CD4-positive, alpha-beta T cell (primary cell): ENCODE measurements at regions not wholly inside any gene's neighbourhood (a gene's known extent, or its start where the extent isn't known, plus 50 kb on each side); places are given as distances from the start of the nearest gene placed in this dataset.

Experiments used
- ATAC-seq: fragments of 200-7000 bp; cut with Tn5 transposase; one replicate; pipeline ENCODE4 v1.10.0; 2022; ENCODE audit warnings: mild to moderate bottlenecking; ENCODE audit not compliant: poor library complexity
- CTCF ChIA-PET: fragments of 350-600 bp; sonication (Branson Sonifier 250); formaldehyde crosslinking; loops from one replicate; lab custom pipeline; 2021; ENCODE audit warnings: antibody characterized with exemption, inconsistent platforms; lab: Charles Lee
- POLR2A ChIA-PET: fragments of 350-600 bp; sonication (Branson Sonifier 250); formaldehyde crosslinking; loops from one replicate; lab custom pipeline; 2021; ENCODE audit warnings: antibody characterized with exemption, inconsistent platforms; lab: Charles Lee
- DNase-seq, 14 experiments: peaks; one replicate each; pipeline ENCODE4 v3.0.0-alpha.2; 2013 to 2020; ENCODE audit warnings: mixed read lengths in 2 of 14
- H3K27ac ChIP-seq, 2 donors: one replicate each; pipeline versions ENCODE4 v1.5.1 to v1.7.0; 2013; ENCODE audit warnings: low read length in 2 of 2, low read depth in 1 of 2, mild to moderate bottlenecking in 1 of 2
- H3K27me3 ChIP-seq, 2 experiments: 1 replicate in 1 of 2; 2 replicates in 1 of 2; pipeline versions ENCODE4 v1.6.1 to v1.7.0; 2013; ENCODE audit warnings: low read length in 2 of 2, control low read depth in 1 of 2, mild to moderate bottlenecking in 1 of 2, moderate library complexity in 1 of 2; ENCODE audit not compliant: insufficient read depth in 2 of 2, control insufficient read depth in 1 of 2
- H3K36me3 ChIP-seq: one replicate; pipeline ENCODE4 v1.6.1; 2013; ENCODE audit warnings: low read length, control low read depth; ENCODE audit not compliant: insufficient read depth
- H3K4me1 ChIP-seq: one replicate; pipeline ENCODE4 v1.6.1; 2013; ENCODE audit warnings: low read length, control low read depth; ENCODE audit not compliant: insufficient read depth
- H3K4me3 ChIP-seq: one replicate; pipeline ENCODE4 v1.5.1; 2013; ENCODE audit warnings: mild to moderate bottlenecking, low read length, moderate library complexity
- H3K9me3 ChIP-seq, 2 experiments: 1 replicate in 1 of 2; 2 replicates in 1 of 2; pipeline versions ENCODE4 v1.6.1 to v1.7.0; 2013; ENCODE audit warnings: low read length in 2 of 2, mild to moderate bottlenecking in 2 of 2, control low read depth in 1 of 2, moderate library complexity in 1 of 2; ENCODE audit not compliant: control insufficient read depth in 1 of 2, insufficient read depth in 1 of 2
- H3K27ac Mint-ChIP-seq: one replicate; pipeline ENCODE4 v1.8.0; 2020; ENCODE audit warnings: mixed read lengths
- H3K27me3 Mint-ChIP-seq: one replicate; pipeline ENCODE4 v1.8.0; 2021; ENCODE audit warnings: mixed read lengths
- H3K36me3 Mint-ChIP-seq: one replicate; pipeline ENCODE4 v1.8.0; 2021; ENCODE audit warnings: low read depth, mixed read lengths
- H3K4me1 Mint-ChIP-seq: one replicate; pipeline ENCODE4 v1.8.0; 2021; ENCODE audit warnings: low read depth, mixed read lengths
- H3K4me3 Mint-ChIP-seq: one replicate; pipeline ENCODE4 v1.8.0; 2020; ENCODE audit warnings: mild to moderate bottlenecking, mixed read lengths
- H3K9me3 Mint-ChIP-seq: one replicate; pipeline ENCODE4 v1.8.0; 2020; ENCODE audit warnings: mixed read lengths
- CTCF ChIP-seq: fragments of 200-600 bp; IDR thresholded peaks from one replicate; pipeline ENCODE4 v1.8.0; 2022; ENCODE audit warnings: antibody characterized with exemption, mild to moderate bottlenecking
- intact Hi-C, 2 experiments: fragments of 100-400 bp; cut with DNase I in 1 of 2; cut with micrococcal nuclease in 1 of 2; formaldehyde crosslinking; loops; one replicate each; pipeline versions ENCODE4 v1.15.1 to v1.9.0; 2023 to 2025; cut with DNase I, micrococcal nuclease

DNA sequence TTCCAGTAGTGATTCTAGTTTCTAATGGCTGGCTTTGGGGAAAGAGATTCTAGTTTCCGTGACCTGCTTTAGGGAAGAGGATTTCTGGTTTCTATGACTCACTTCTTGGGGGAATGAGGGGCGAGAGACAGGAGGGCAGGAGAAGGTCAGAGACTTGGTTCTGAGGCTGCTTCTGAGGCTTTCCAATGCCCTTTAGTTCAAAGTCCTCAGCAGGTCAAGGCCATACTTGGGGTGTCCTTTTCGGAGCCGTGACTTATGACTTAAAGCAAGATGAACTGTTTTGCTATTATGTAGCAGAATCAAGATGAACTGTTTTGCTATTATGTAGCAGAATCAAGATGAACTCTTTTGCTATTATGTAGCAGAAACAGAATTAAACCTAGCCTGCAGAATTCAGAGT lies 52.2 kb upstream of the TLR3 start:
- Histone ChIP-seq H3K27me3 (no peaks in the 10 kb centered on the region), H3K9me3 (peaks cover 0 to 6% of the 10 kb centered on the region in 2 experiments), H3K4me1 (no peaks in the 10 kb centered on the region), H3K27ac (no peak overlapping the region), H3K36me3 (no peaks in the 10 kb centered on the region), H3K4me3 (no peak overlapping the region)
- ChIA-PET POLR2A (no interaction called here), CTCF (no interaction called here)
- ATAC-seq (no peak), DNase-seq (no peak)
- Mint-ChIP-seq H3K4me3 (no peak overlapping the region), H3K27me3 (peaks cover 55% of the 10 kb centered on the region), H3K9me3 (no peaks in the 10 kb centered on the region), H3K36me3 (no peaks in the 10 kb centered on the region), H3K27ac (no peak overlapping the region), H3K4me1 (no peaks in the 10 kb centered on the region)
- TF ChIP-seq CTCF: no peak
- intact Hi-C loops: no loop called here

DNA sequence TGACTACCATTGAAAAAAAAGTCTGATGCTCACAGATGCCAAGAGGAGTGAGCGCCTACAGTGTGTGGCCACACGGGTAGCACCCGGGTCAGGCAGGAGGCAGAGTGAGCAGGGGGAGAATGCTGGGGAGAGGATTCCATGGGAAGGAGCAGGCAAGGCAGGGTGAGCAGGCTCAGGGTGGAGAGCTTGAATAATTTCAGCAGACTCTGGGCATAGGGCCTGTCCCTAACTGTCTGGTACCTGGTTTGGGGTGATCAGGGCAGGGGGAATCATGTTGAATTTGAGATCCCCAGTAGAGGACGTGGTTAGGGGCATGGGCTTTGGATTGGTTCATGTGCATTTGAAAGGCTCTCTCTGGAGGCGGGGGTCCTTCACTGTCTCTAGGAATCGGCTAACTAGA lies 51.2 kb upstream of the TLR3 start:
- DNase-seq (no peak), ATAC-seq (no peak)
- intact Hi-C loops: no loop called here
- Histone ChIP-seq H3K27ac (no peak overlapping the region), H3K36me3 (no peaks in the 10 kb centered on the region), H3K9me3 (no peaks in the 10 kb centered on the region), H3K4me1 (no peaks in the 10 kb centered on the region), H3K4me3 (no peak overlapping the region), H3K27me3 (no peaks in the 10 kb centered on the region)
- Mint-ChIP-seq H3K27me3 (peaks cover 53% of the 10 kb centered on the region), H3K36me3 (no peaks in the 10 kb centered on the region), H3K27ac (no peak overlapping the region), H3K4me3 (no peak overlapping the region), H3K4me1 (no peaks in the 10 kb centered on the region), H3K9me3 (no peaks in the 10 kb centered on the region)
- ChIA-PET CTCF (no interaction called here), POLR2A (no interaction called here)
- TF ChIP-seq CTCF: no peak

- no peaks in the 10 kb centered on the region for H3K9me3 ChIP-seq
- POLR2A ChIA-PET: no interaction called here
- H3K4me3 Mint-ChIP-seq: no peak overlapping the region
These were observed 50.7 kb upstream of the TLR3 start for GRCh38 chr4:186018261-186018660.

More at GRCh38 chr4:186018261-186018660, 50.7 kb upstream of the TLR3 start:
- H3K27me3 ChIP-seq: peaks cover 0 to 1% of the 10 kb centered on the region in 2 experiments
- Mint-ChIP-seq H3K27ac (no peak overlapping the region), H3K9me3 (no peaks in the 10 kb centered on the region), H3K4me1 (no peaks in the 10 kb centered on the region), H3K27me3 (peaks cover 52% of the 10 kb centered on the region), H3K36me3 (no peaks in the 10 kb centered on the region)
- CTCF ChIA-PET: no interaction called here
- intact Hi-C loops: no loop called here
- H3K4me3 ChIP-seq: no peak overlapping the region
- H3K36me3 ChIP-seq: no peaks in the 10 kb centered on the region
- ATAC-seq: no peak
- DNase-seq: no peak
- no peak overlapping the region for H3K27ac ChIP-seq
- H3K4me1 ChIP-seq: no peaks in the 10 kb centered on the region
- no peak for TF ChIP-seq CTCF
